SKM-1 treated with dmso at 0.1 percent for 144 hours (cell line): ENCODE measurements at regions not wholly inside any gene's neighbourhood (a gene's known extent, or its start where the extent isn't known, plus 50 kb on each side); places are given as distances from the start of the nearest gene placed in this dataset.
"Not testable (repeated sequence)": the region's sequence is repeated elsewhere in the genome, so short reads cannot be mapped to it uniquely, and the experiment has no call there.

Experiments used
- DNase-seq: peaks from one replicate; lab custom pipeline; 2025; ENCODE audit not compliant: unreplicated experiment; lab: John Stamatoyannopoulos, UW

GRCh38 chr6:3619800-3620199 lies 131.7 kb downstream of the PXDC1 start:
- no peak for DNase-seq

- no peak for DNase-seq
Observed at GRCh38 chr6:3619201-3619600, 132.3 kb downstream of the PXDC1 start.

DNA sequence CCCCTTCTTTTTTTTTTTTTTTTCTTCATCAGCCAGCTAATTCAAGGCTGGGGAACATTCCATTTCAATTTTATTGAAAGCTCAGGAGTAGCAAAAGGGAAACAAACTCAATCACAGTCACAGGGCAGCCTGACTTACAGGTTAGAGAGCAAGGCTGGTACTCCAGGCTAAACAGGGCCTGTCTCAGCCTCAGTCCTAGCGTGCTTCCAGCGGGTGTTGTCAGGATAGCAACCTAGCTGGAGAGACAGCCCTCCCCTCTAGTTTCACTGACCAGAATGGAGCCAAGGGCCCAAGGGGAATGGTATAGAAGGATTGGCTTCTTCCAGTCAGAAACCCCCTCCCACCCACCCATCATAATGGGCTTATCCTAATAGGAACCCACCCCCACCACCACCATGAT lies 132.9 kb downstream of the PXDC1 start:
- no peak for DNase-seq

- no peak for DNase-seq
Observed at GRCh38 chr6:3617681-3618311, 133.7 kb downstream of the PXDC1 start.

DNA sequence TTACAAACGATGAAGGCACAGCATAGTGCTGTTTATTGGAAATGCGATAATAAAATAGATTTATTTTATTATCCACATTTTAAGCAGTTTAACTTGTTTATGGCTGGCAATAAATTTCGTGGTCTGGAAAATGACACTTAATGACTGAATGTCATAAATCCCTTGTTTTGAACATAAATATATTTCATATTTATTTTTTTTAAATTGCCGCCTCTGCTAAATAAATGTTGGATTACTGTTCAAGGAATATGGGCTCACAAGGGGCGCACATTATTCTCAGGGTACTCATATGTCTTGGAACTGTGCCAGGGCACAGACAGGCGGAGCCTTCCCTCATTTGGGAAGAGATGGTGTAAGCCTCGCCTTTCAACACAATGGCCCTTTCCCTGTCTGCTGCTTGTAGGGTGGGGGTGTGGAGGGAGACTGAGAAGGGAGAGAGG lies 134.3 kb downstream of the PXDC1 start:
- DNase-seq, result no peak

DNA sequence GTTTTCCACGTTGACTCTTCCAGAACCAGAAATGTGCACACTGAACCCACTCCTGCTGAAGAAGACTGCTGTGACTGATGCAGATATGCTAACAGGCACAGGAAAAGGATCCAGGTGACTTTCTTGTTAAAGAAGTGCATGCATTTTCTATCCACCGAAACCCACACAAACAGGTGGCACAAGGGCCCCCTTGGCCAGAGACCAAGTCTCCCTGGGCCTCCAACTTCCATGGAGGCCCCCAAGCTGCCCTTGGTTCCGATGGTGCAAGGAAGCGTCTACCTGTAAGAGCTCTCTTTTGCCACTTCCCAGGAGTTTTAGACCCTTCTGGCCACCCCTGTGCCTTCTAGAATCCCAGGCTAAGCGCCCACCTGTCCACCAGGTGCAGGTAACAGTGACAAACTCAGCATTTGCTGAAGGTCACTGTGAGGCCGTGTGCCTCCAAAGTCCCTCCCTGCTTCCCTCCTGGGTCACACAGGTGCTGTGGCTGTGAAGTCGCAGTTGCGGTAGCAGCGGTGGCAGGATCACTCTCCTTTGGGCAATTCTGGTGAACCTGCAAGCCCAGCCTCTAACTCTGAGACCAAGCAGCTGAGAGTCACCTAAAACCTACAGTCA lies 134.8 kb downstream of the PXDC1 start:
- no peak for DNase-seq

- no peak for DNase-seq
Observed at GRCh38 chr6:3615391-3616380, 135.8 kb downstream of the PXDC1 start.

DNA sequence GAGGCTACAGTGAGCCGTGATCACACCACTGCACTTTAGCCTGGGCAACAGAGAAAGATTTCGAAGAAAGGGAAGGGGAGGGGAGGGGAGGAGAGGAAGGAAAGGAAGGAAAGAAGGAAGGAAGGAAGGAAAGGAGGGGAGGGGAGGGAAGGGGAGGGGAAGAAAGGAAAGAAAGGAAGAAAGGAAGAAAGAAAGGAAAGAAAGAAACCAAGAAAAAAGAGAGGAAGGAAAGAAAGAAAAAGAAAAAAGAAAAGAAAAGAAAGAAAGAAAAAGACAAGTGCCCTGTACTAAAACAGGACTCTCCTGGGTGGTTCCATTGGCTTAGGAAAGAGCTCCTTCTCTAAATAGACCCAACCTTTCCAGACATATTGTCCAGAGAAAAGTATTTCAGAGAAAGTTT lies 136.6 kb downstream of the PXDC1 start:
- no peak for DNase-seq

- not testable (repeated sequence) for DNase-seq
Observed at GRCh38 chr6:3613565-3613964, 137.9 kb downstream of the PXDC1 start.

GRCh38 chr6:3612341-3613041 lies 139.0 kb downstream of the PXDC1 start:
- DNase-seq, result no peak

GRCh38 chr6:3610921-3611320 lies 140.6 kb downstream of the PXDC1 start:
- DNase-seq, result no peak

DNA sequence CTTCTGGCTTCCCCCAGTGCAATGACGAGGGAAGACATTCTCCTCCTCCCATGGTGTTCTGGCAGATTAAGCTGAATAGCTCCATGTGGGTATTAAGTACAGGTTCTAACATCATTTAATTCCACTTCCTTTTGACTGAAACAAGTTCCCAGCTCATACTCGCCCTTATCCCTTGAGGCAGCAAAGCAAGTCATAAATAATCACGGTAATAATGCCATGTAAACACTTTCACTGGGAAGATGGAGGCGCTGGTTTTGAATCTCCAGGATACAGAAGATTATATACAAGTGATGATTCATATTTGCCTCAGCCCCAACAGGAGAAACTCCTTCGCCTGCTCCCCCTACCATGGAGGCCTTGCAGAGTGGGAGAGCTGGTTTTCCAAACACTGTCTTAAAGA lies 141.3 kb downstream of the PXDC1 start:
- DNase-seq, result no peak

DNA sequence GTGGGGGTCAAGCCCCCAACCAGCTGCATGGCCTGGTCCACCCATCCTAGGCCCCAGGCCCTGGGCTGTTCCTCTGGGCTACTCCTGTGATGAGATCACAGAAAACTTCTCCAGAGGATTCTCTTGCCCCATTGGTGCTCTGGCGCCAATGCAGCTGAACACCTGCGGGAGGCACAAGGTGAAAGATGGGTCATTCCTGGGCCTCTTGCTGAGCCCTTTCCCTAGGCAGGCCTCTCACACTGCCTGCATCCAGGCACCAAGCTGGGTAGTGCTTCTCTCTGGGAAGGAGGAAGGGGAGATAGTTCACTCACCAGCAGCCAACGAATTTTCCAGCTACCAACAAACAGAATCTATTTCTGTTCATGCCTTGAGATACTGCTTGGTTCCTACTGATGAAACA lies 142.1 kb downstream of the PXDC1 start:
- no peak for DNase-seq

- no peak for DNase-seq
Observed at GRCh38 chr6:3608159-3608558, 143.4 kb downstream of the PXDC1 start.

DNA sequence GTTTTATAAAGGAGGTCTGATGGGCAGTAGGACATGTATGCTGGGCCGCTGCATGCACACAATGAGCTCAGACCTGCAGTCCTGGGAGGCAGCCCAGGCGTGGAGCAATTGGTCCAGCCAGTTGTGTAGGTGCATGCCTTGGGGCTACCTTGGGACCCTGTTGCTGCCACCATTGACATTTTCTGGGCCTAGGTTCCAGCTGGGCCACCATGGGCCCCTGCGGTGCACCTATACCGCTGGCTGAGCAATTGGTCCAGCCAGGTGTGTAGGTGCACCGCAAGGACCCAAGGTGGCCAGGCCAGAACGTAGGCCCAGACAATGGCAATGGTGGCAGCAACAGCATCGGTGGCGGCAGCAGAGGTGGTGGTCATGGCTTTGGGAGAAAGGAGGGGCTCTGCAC lies 143.9 kb downstream of the PXDC1 start:
- no peak for DNase-seq

GRCh38 chr6:3607171-3607570 lies 144.3 kb downstream of the PXDC1 start:
- no peak for DNase-seq

DNA sequence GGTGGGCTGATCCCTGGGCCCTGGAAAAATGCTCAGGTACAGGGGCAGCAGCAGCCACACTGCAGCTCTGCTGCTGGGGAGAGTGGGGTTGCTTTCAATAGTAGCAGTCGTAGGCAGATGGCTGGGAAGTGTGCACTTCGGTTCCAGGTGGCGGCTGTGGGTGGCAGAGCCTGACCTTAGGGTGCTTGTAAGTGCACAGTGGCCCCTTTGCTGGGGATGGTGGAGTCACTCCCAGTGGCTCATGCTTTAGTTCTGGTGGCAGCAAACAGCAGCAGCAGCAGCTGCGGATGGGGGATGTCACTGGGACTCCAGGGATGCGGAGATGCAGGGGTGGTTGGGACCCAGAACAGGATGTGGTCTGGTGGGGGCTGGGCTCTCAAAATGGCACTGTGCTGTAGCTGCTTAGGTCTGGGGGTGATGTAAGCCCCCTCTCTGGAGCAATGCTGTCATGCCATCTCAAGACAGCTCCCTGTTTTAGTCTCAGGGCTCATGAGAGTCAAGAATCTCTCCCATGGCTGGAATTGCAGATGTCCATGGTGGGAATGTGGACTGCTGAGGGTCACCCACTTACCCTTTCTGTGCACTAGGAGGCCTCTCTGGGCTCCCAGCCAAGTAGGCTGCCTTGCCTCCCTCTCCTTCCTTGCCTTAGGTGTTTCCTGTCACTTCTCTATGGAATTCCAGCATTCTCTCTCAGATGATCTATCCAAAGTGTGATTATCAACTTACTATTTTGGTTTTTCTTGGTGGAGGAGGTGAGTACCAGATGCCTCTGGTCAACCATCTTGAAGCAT lies 146.7 kb upstream of the SLC22A23 start:
- DNase-seq, result no peak

DNA sequence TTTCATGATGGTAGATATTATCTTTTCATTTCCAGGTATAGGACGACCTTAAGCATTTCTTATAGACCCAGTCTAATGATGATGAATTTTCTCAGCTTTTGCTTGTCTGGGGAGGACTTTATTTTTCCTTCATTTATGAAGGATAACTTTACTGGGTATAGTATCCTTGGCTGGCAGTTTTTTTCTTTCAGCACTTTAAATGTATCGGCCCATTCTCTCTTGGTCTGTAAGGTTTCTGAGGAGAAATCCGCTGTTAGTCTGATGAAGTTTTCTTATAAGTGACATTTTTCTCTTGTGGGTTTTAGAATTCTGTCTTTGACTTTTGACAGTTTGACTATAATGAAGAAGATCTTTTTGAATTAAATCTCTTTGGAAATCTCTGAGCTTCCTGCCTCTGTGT lies 144.7 kb upstream of the SLC22A23 start:
- no peak for DNase-seq

GRCh38 chr6:3597500-3598064 lies 140.7 kb upstream of the SLC22A23 start:
- DNase-seq, result no peak

GRCh38 chr6:3596766-3597165 lies 139.9 kb upstream of the SLC22A23 start:
- no peak for DNase-seq
